A549 (cell line): ENCODE measurements at regions not wholly inside any gene's neighbourhood (a gene's known extent, or its start where the extent isn't known, plus 50 kb on each side); places are given as distances from the start of the nearest gene placed in this dataset.

ENCODE experiments used
- ATAC-seq, 2 experiments: fragments of 200-7000 bp in 1 of 2; fragments of >200 bp in 1 of 2; cut with Nextera tagmentation in 1 of 2; cut with Tn5 transposase in 1 of 2; 3 replicates each; pipeline versions ENCODE4 v1.8.0 to v1.9.1; 2018 to 2020; ENCODE audit warnings: mild to moderate bottlenecking in 1 of 2, moderate library complexity in 1 of 2
- CTCF ChIA-PET: fragments of 300-600 bp; sonication (Branson Sonifier 250); formaldehyde crosslinking; extraction: SDS; loops from one replicate; lab custom pipeline; 2021; ENCODE audit warnings: antibody characterized with exemption, inconsistent platforms; lab: Yijun Ruan, JAX
- POLR2A ChIA-PET: fragments of 350-600 bp; formaldehyde crosslinking; extraction: SDS; loops from one replicate; lab custom pipeline; 2021; ENCODE audit warnings: antibody characterized with exemption, inconsistent platforms; lab: Yijun Ruan, JAX
- DNase-seq, 2 experiments: peaks; one replicate each; pipeline versions ENCODE4 v3.0.0 to v3.0.0-alpha.2; 2011 to 2016; ENCODE audit warnings: low read depth in 1 of 2, low spot score in 1 of 2
- FAIRE-seq: peaks from 2 replicates; lab custom pipeline; 2011; peaks lifted over from hg19 to GRCh38; lab: Jason Lieb, UNC
- H3K27ac ChIP-seq, 2 experiments: fragments of >200 bp; sonication (Bioruptor Twin); formaldehyde crosslinking; 3 replicates each; pipeline ENCODE4 v1.5.1; 2016 to 2017
- H3K4me1 ChIP-seq: fragments of >200 bp; sonication (Bioruptor Twin); formaldehyde crosslinking; 3 replicates; pipeline ENCODE4 v1.6.1; 2016
- H3K4me2 ChIP-seq: fragments of >200 bp; sonication (Bioruptor Twin); formaldehyde crosslinking; 3 replicates; pipeline ENCODE4 v1.6.1; 2016
- H3K4me3 ChIP-seq: fragments of >200 bp; sonication (Bioruptor Twin); formaldehyde crosslinking; 3 replicates; pipeline ENCODE4 v1.5.1; 2016
- H3K9me3 ChIP-seq: fragments of >200 bp; sonication (Bioruptor Twin); formaldehyde crosslinking; 3 replicates; pipeline ENCODE4 v1.6.1; 2016
- CEBPB ChIP-seq, 2 experiments: fragments of >200 bp in 1 of 2; sonication (Bioruptor Twin) in 1 of 2; formaldehyde crosslinking in 1 of 2; IDR thresholded peaks; 2 replicates each; pipeline ENCODE4 v1.6.1; 2012 to 2016
- FOSB ChIP-seq: fragments of 250-450 bp; sonication (Bioruptor Pico); IDR thresholded peaks from 2 replicates; pipeline ENCODE4 v1.5.0; 2020; ENCODE audit warnings: mild to moderate bottlenecking, moderate library complexity
- HEYL ChIP-seq: fragments of 250-450 bp; sonication (Bioruptor Pico); IDR thresholded peaks from 2 replicates; pipeline ENCODE4 v1.8.0; 2021; ENCODE audit warnings: mild to moderate bottlenecking, moderate library complexity
- HOXA7 ChIP-seq: fragments of 250-450 bp; sonication (Bioruptor Pico); IDR thresholded peaks from 2 replicates; pipeline ENCODE4 v1.5.0; 2020; ENCODE audit warnings: mild to moderate bottlenecking, moderate library complexity
- HOXB13 ChIP-seq: fragments of 250-450 bp; sonication (Bioruptor Pico); IDR thresholded peaks from 2 replicates; pipeline ENCODE4 v1.5.0; 2020; ENCODE audit warnings: low read depth, mild to moderate bottlenecking, moderate library complexity
- KDM1A ChIP-seq: fragments of 200-600 bp; sonication (generic); IDR thresholded peaks from 2 replicates; pipeline ENCODE4 v1.6.1; 2016; ENCODE audit warnings: low read depth, mild to moderate bottlenecking
- MAZ ChIP-seq: fragments of 150-350 bp; IDR thresholded peaks from 2 replicates; pipeline ENCODE4 v1.6.1; 2014; ENCODE audit warnings: antibody characterized with exemption, low read depth, low read length, borderline replicate concordance
- MYC ChIP-seq: IDR thresholded peaks from 2 replicates; pipeline ENCODE4 v1.6.1; 2012; ENCODE audit warnings: mild to moderate bottlenecking, inconsistent platforms, low read length, improper control_type of control experiment, borderline replicate concordance
- NFE2L2 ChIP-seq: fragments of 150-350 bp; conservative IDR thresholded peaks from 2 replicates; pipeline ENCODE4 v1.6.1; 2014; ENCODE audit warnings: low read length
- PHF8 ChIP-seq: fragments of 200-600 bp; sonication (generic); IDR thresholded peaks from 2 replicates; pipeline ENCODE4 v1.6.1; 2016; ENCODE audit warnings: low read depth, mild to moderate bottlenecking, antibody characterized with exemption, moderate library complexity, borderline replicate concordance
- POLR2A ChIP-seq: IDR thresholded peaks from 2 replicates; pipeline ENCODE4 v1.6.1; 2012; ENCODE audit warnings: mild to moderate bottlenecking, low read length
- RNF2 ChIP-seq: fragments of 200-600 bp; sonication (generic); IDR thresholded peaks from 2 replicates; pipeline ENCODE4 v1.6.1; 2016; ENCODE audit warnings: low read depth, mild to moderate bottlenecking, antibody characterized with exemption, moderate library complexity, borderline replicate concordance
- TP53 ChIP-seq: fragments of 250-450 bp; sonication (Bioruptor Pico); IDR thresholded peaks from 2 replicates; pipeline ENCODE4 v1.5.0; 2021; ENCODE audit warnings: mild to moderate bottlenecking, moderate library complexity
- ZFP36 ChIP-seq: fragments of 450-650 bp; IDR thresholded peaks from 2 replicates; pipeline ENCODE4 v1.6.1; 2014; ENCODE audit warnings: borderline replicate concordance; ENCODE audit not compliant: partially characterized antibody
- ZSCAN20 ChIP-seq: fragments of 250-450 bp; sonication (Bioruptor Pico); IDR thresholded peaks from 2 replicates; pipeline ENCODE4 v1.8.0; 2022; ENCODE audit warnings: mild to moderate bottlenecking, moderate library complexity
- WGBS: methylation state at CpG from one replicate; pipeline ENCODE4 v1.1.6; 2017; ENCODE audit errors: missing lambda C conversion rate; 5-methylcytosine and 5-hydroxymethylcytosine counted together
- TF ChIP-seq, protein P1 (sequence below): fragments of >200 bp; sonication (Bioruptor Twin); formaldehyde crosslinking; IDR thresholded peaks from 3 replicates; pipeline ENCODE4 v1.6.1; 2016
- TF ChIP-seq, protein P2 (sequence below): fragments of >200 bp; sonication (Bioruptor Twin); formaldehyde crosslinking; IDR thresholded peaks from 2 replicates; pipeline ENCODE4 v1.6.1; 2016
- TF ChIP-seq, protein P3 (sequence below): fragments of 200-600 bp; sonication (generic); IDR thresholded peaks from 2 replicates; pipeline ENCODE4 v1.6.1; 2016; ENCODE audit warnings: antibody characterized with exemption, mild to moderate bottlenecking, moderate library complexity
- TF ChIP-seq, protein P4 (sequence below): fragments of 450-650 bp; IDR thresholded peaks from 2 replicates; pipeline ENCODE4 v1.6.1; 2014; ENCODE audit warnings: antibody characterized with exemption
- TF ChIP-seq, protein P5 (sequence below): fragments of 250-450 bp; sonication (Bioruptor Pico); IDR thresholded peaks from 2 replicates; pipeline ENCODE4 v1.5.0; 2021; ENCODE audit warnings: mild to moderate bottlenecking, moderate library complexity, borderline replicate concordance

DNA sequence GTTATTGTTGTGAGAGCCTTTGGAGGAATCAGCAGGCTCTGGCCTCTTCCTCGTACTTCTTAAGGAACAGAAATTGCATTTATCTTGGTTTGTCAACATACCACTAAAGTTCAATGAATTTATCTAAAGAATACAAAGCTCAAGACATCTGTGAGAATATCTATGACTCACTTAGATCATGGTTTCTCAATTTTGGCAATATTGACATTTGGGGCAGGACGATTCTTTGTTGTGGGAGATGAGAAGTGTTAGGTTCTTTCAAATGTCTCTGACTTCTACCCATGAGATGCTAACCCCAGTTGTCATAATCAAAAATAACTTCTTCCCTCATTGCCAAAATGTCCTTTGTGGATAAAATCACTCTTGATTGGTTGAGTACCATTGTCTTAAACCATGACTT, 1190.3 kb downstream of the GALC start (continued):
- TF ChIP-seq ZFP36: no peak
- TF ChIP-seq FOSB (CRISPR knock-in tag): no peak
- TF ChIP-seq, protein P1, sequence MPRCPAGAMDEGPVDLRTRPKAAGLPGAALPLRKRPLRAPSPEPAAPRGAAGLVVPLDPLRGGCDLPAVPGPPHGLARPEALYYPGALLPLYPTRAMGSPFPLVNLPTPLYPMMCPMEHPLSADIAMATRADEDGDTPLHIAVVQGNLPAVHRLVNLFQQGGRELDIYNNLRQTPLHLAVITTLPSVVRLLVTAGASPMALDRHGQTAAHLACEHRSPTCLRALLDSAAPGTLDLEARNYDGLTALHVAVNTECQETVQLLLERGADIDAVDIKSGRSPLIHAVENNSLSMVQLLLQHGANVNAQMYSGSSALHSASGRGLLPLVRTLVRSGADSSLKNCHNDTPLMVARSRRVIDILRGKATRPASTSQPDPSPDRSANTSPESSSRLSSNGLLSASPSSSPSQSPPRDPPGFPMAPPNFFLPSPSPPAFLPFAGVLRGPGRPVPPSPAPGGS: no peak
- TF ChIP-seq TP53: no peak
- no peak for TF ChIP-seq HEYL (CRISPR knock-in tag)
- no peak for TF ChIP-seq RNF2
- no peak for TF ChIP-seq PHF8
- no peak for TF ChIP-seq ZSCAN20 (CRISPR knock-in tag)
- TF ChIP-seq, protein P2, sequence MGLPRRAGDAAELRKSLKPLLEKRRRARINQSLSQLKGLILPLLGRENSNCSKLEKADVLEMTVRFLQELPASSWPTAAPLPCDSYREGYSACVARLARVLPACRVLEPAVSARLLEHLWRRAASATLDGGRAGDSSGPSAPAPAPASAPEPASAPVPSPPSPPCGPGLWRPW: no peak
- TF ChIP-seq, all 56 proteins: peak for 0

DNA sequence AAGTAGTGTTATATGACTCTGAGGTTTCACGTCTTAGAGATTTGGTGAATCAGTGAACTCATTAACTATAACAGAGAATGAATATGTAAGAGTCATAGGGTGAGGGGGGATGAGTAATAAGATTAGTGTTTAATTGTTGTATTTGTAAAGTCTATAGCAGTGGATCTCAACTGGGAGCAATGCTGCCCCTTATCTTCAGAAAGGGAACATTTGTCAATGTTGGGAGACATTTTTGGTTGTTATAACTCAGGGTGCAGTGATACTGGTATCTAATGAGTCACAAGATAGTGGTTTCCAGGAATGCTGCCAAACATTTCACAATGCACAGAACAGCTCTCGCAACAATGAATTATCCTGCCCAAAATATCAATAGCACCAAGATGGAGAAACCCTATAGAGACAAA, 1193.7 kb downstream of the GALC start:
- ChIA-PET POLR2A (no interaction called here), CTCF (no interaction called here)
- Histone ChIP-seq H3K4me1 (no peaks in the 10 kb centered on the region), H3K4me2 (no peak overlapping the region), H3K4me3 (no peak overlapping the region), H3K27ac (no peak overlapping the region), H3K9me3 (no peaks in the 10 kb centered on the region)
- WGBS: 3% methylated on average over 2 of the region's 2 CpGs
- FAIRE-seq (no peak), ATAC-seq (no peak), DNase-seq (peak in 1 of 2 experiments; percentile 1)
- TF ChIP-seq CEBPB (IDR thresholded peaks at IDR 0.05): peak in 1 of 2 experiments; percentile 20; a peak in 1 of 4 replicates
- TF ChIP-seq, protein P3, sequence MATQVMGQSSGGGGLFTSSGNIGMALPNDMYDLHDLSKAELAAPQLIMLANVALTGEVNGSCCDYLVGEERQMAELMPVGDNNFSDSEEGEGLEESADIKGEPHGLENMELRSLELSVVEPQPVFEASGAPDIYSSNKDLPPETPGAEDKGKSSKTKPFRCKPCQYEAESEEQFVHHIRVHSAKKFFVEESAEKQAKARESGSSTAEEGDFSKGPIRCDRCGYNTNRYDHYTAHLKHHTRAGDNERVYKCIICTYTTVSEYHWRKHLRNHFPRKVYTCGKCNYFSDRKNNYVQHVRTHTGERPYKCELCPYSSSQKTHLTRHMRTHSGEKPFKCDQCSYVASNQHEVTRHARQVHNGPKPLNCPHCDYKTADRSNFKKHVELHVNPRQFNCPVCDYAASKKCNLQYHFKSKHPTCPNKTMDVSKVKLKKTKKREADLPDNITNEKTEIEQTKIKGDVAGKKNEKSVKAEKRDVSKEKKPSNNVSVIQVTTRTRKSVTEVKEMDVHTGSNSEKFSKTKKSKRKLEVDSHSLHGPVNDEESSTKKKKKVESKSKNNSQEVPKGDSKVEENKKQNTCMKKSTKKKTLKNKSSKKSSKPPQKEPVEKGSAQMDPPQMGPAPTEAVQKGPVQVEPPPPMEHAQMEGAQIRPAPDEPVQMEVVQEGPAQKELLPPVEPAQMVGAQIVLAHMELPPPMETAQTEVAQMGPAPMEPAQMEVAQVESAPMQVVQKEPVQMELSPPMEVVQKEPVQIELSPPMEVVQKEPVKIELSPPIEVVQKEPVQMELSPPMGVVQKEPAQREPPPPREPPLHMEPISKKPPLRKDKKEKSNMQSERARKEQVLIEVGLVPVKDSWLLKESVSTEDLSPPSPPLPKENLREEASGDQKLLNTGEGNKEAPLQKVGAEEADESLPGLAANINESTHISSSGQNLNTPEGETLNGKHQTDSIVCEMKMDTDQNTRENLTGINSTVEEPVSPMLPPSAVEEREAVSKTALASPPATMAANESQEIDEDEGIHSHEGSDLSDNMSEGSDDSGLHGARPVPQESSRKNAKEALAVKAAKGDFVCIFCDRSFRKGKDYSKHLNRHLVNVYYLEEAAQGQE: no peak

DNA sequence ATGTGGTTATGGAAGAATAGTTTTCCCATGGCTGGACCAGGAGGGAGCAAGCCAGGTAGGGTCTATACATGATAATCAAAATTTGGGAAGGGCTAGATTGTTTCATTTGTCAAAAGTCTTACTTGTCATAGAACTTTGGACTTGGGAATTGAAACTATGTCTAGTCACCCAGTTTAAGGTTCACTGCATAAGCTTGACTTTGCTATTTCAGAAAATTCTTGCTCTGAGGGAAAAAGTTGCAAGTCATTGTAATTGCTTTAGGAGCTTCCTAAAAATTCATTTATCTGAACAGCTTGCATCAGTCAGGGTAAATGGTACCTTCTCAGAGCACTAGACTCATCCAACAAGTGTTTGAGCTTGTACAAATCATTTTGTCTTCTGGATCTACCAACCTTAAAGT, 1194.7 kb downstream of the GALC start:
- CTCF ChIA-PET: no interaction called here

DNA sequence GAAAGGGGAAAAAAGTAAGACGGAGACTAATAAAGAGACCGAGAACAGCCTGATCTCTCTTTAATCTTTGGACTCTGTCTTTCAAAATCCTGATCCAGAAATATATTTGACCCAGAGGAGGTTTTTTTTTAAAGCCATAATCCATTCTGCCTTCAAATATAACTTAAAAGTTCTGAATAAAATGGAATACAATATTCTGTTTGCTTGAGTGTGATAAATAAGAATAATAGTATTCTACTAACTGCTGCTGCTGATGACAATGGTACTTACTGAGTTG, 1196.0 kb downstream of the GALC start:
- H3K9me3 ChIP-seq: peaks cover 3% of the 10 kb centered on the region; the same call in 1 of the 3 replicates
- ChIA-PET POLR2A (no interaction called here), CTCF (no interaction called here)
- no peak overlapping the region for H3K27ac ChIP-seq
- no peak overlapping the region for H3K4me2 ChIP-seq
- H3K4me3 ChIP-seq: no peak overlapping the region
- ATAC-seq (no peak), DNase-seq (no peak), FAIRE-seq (no peak)
- TF ChIP-seq KDM1A (no peak), TP53 (no peak), MAZ (no peak), MYC (no peak), RNF2 (no peak), HOXB13 (CRISPR knock-in tag) (no peak), POLR2A (no peak)
- TF ChIP-seq, protein P4, sequence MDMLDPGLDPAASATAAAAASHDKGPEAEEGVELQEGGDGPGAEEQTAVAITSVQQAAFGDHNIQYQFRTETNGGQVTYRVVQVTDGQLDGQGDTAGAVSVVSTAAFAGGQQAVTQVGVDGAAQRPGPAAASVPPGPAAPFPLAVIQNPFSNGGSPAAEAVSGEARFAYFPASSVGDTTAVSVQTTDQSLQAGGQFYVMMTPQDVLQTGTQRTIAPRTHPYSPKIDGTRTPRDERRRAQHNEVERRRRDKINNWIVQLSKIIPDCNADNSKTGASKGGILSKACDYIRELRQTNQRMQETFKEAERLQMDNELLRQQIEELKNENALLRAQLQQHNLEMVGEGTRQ: no peak
- TF ChIP-seq, protein P2: no peak
- TF ChIP-seq, protein P5, sequence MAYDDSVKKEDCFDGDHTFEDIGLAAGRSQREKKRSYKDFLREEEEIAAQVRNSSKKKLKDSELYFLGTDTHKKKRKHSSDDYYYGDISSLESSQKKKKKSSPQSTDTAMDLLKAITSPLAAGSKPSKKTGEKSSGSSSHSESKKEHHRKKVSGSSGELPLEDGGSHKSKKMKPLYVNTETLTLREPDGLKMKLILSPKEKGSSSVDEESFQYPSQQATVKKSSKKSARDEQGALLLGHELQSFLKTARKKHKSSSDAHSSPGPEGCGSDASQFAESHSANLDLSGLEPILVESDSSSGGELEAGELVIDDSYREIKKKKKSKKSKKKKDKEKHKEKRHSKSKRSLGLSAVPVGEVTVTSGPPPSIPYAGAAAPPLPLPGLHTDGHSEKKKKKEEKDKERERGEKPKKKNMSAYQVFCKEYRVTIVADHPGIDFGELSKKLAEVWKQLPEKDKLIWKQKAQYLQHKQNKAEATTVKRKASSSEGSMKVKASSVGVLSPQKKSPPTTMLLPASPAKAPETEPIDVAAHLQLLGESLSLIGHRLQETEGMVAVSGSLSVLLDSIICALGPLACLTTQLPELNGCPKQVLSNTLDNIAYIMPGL (CRISPR knock-in tag): no peak
- no peaks in the 10 kb centered on the region for H3K4me1 ChIP-seq
- whole genome bisulfite sequencing: 16% methylated on average over 2 of the region's 2 CpGs

More for the DNA sequence above, 1194.7 kb downstream of the GALC start:
- TF ChIP-seq NFE2L2 (peak; percentile 58), HOXA7 (no peak)
- Histone ChIP-seq H3K4me3 (no peak overlapping the region), H3K9me3 (no peaks in the 10 kb centered on the region), H3K27ac (no peak overlapping the region), H3K4me2 (no peak overlapping the region), H3K4me1 (no peaks in the 10 kb centered on the region)
- POLR2A ChIA-PET: no interaction called here
- ATAC-seq (no peak), FAIRE-seq (no peak), DNase-seq (no peak)
